ENCODE measurements at regions not wholly inside any gene's neighbourhood (a gene's known extent, or its start where the extent isn't known, plus 50 kb on each side); places are given as distances from the start of the nearest gene placed in this dataset.
A peak's percentile ranks its signal among the peaks of the same experiment; 100 is the strongest.

DNA sequence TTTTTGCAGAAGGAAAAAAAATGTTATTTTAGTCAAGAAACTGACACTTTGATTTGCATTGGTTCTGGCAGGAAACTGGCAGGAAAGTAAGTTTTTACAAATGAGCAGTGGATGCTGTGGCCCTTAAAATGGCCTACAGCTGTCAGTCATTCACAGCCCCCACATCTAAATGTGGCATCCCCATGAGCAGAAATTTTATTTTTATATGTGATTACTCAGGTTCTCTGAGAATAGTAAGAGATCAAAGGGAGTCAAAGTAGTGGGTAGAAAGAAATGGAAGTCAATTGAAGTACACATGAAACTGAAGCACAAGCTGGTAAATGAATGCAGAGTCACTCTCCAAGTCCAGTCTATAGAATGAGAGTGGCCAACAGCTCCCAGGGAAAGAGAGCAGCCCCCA lies 80.3 kb downstream of the ENC1 start:
- TF ChIP-seq, protein P1, sequence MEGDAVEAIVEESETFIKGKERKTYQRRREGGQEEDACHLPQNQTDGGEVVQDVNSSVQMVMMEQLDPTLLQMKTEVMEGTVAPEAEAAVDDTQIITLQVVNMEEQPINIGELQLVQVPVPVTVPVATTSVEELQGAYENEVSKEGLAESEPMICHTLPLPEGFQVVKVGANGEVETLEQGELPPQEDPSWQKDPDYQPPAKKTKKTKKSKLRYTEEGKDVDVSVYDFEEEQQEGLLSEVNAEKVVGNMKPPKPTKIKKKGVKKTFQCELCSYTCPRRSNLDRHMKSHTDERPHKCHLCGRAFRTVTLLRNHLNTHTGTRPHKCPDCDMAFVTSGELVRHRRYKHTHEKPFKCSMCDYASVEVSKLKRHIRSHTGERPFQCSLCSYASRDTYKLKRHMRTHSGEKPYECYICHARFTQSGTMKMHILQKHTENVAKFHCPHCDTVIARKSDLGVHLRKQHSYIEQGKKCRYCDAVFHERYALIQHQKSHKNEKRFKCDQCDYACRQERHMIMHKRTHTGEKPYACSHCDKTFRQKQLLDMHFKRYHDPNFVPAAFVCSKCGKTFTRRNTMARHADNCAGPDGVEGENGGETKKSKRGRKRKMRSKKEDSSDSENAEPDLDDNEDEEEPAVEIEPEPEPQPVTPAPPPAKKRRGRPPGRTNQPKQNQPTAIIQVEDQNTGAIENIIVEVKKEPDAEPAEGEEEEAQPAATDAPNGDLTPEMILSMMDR (IDR thresholded peaks at IDR 0.05), result no peak
- Mint-ChIP-seq H3K27ac (no peak overlapping the region), H3K4me1 (ENCODE audit: low read depth) (peaks cover 19% of the 10 kb centered on the region), H3K36me3 (ENCODE audit: low read depth) (no peaks in the 10 kb centered on the region), H3K4me3 (no peak overlapping the region), H3K9me3 (no peaks in the 10 kb centered on the region), H3K27me3 (ENCODE audit: insufficient read depth) (0 out of 2 replicates have a peak, but pooled peaks cover 3% of the 10 kb centered on the region)
- no peak for DNase-seq

DNA sequence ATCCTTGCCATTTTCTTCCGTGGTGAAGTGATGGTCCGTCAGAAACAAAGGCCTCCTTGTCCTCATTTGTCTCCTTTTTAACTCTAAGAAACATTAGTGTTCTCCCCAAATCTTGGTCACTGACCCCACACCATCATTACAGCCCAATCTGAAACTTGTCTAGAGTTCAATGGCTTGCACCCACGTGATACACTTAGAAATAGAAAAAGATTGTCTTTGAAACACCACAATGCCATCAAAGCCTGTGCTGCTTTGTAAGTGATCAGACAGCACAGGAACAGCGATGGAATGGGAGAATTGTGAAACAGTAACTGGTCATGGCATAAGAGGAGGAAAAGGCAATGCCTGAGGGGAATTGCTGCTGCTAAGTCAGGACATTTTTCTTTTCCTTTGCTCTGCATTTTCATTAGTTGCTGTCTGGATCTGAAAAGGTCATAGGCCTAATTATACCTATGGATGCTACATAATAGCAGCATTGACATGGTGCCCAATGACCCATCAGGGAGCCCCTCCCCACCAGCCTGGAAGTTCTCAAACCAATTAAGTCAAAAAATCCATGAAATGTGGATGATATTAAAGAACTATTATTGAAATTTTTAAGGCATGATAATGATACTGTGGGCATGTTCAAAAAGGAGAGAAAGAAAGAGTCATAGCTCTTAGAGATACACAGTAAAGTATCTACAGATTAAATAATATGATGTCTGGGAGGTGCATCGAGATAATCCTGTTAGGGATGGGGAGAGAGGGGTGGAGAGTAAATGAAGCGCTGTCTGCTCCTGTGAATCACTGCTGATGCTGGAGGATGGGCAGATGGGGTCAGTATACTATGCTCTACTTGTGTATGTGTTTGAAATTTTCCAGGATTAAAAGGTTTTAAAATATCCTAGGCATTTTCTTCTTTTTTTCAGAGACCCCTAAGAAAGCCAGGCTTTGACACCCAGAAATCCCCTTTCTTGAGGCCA lies 83.6 kb downstream of the ENC1 start:
- peaks cover 3% of the 10 kb centered on the region; the same call in 1 of the 2 replicates for H3K27me3 Mint-ChIP-seq (ENCODE audit: insufficient read depth)
- no peaks in the 10 kb centered on the region for H3K36me3 Mint-ChIP-seq (ENCODE audit: low read depth)
- H3K27ac Mint-ChIP-seq, result no peak overlapping the region; the same call in 1 of the 2 replicates
- TF ChIP-seq, protein P1 (IDR thresholded peaks at IDR 0.05), result no peak
- H3K4me1 Mint-ChIP-seq (ENCODE audit: low read depth), result peaks cover 19% of the 10 kb centered on the region
- DNase-seq, result peak; percentile 68
- no peak overlapping the region for H3K4me3 Mint-ChIP-seq
- no peaks in the 10 kb centered on the region for H3K9me3 Mint-ChIP-seq

DNA sequence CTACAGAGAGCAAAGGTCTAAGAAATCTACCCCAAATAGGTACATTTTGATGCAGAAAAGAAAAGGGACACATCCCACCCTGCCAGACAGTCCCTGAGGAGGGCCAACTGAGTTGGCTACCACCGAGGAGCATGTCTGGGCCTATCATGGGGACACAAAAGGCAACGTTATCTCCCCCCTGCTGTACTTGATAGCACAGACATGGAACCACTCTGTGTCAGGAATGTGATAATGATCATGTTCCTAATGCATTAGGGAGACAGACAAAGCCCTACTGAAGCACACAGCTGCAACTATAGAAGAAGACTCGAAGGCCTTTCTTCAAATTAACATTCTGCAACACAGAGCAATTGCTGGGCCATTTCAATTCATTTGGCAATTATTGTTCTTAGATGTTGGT lies 84.5 kb downstream of the ENC1 start:
- no peak overlapping the region for H3K4me3 Mint-ChIP-seq
- TF ChIP-seq, protein P1 (IDR thresholded peaks at IDR 0.05), result no peak
- H3K27me3 Mint-ChIP-seq (ENCODE audit: insufficient read depth), result peaks cover 3% of the 10 kb centered on the region; the same call in 1 of the 2 replicates
- H3K4me1 Mint-ChIP-seq (ENCODE audit: low read depth), result peaks cover 19% of the 10 kb centered on the region
- DNase-seq, result no peak
- H3K9me3 Mint-ChIP-seq, result no peaks in the 10 kb centered on the region
- H3K36me3 Mint-ChIP-seq (ENCODE audit: low read depth), result no peaks in the 10 kb centered on the region
- H3K27ac Mint-ChIP-seq, result no peak overlapping the region

DNA sequence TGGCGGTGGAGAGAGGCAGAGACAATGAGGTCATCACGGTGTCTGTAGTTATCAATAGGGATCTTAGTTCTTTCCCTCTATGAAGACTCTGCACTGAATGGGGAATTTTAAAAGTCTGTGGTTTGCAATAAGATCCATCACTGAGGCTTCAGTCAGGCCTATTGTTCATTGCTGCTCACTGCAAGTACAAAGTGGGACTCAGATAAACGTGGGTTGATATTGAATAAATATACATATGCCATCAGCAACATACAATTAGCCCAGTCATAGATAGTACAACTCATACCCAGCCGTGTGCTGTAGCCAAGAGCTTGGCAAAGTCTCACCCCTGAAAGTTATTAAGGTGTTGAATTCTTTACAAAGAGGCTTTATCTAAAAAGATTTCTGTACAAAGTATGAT lies 88.4 kb downstream of the ENC1 start:
- TF ChIP-seq, protein P1 (IDR thresholded peaks at IDR 0.05), result no peak
- DNase-seq, result no peak
- Mint-ChIP-seq H3K27ac (no peak overlapping the region), H3K9me3 (no peaks in the 10 kb centered on the region), H3K27me3 (ENCODE audit: insufficient read depth) (peaks cover 3% of the 10 kb centered on the region; the same call in 1 of the 2 replicates), H3K36me3 (ENCODE audit: low read depth) (no peaks in the 10 kb centered on the region), H3K4me1 (ENCODE audit: low read depth) (peaks cover 8% of the 10 kb centered on the region), H3K4me3 (no peak overlapping the region)

DNA sequence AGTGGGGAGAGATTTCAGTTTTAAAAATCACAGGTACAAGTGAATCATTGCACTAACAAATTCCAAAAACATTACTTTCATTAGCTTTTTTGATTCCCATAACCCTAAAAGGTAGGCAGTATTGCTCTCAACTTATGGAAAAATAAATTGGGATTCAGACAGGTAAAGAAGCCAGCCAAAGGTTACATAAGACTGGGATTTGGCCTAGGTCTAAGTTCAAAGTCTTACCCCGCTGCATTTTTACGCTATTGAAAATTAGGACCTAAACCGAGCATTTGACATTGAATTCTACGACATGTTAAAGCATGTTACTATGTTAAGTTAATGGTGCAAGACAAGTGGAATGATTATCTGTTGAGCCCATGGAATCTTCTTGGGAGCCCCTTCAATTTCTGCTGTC lies 89.6 kb downstream of the ENC1 start:
- Mint-ChIP-seq H3K4me3 (no peak overlapping the region), H3K27me3 (ENCODE audit: insufficient read depth) (no peaks in the 10 kb centered on the region; the same call in 1 of the 2 replicates), H3K27ac (no peak overlapping the region), H3K9me3 (no peaks in the 10 kb centered on the region), H3K36me3 (ENCODE audit: low read depth) (no peaks in the 10 kb centered on the region), H3K4me1 (ENCODE audit: low read depth) (no peaks in the 10 kb centered on the region)
- DNase-seq, result no peak
- TF ChIP-seq, protein P1 (IDR thresholded peaks at IDR 0.05), result no peak
